Endothelial cell of umbilical vein (primary cell): ENCODE measurements at regions not wholly inside any gene's neighbourhood (a gene's known extent, or its start where the extent isn't known, plus 50 kb on each side); places are given as distances from the start of the nearest gene placed in this dataset.

Experiments used
- BruUV-seq: library from RNA; stranded (reverse); fragments of 400-500 nt; replicated peaks from 2 replicates; lab custom pipeline; 2021; lab: Mats Ljungman, UMichigan
- CTCF ChIA-PET: fragments of 300-600, 350-600 bp; sonication (Branson Sonifier 250); formaldehyde crosslinking; loops from one replicate; lab custom pipeline; 2021; ENCODE audit warnings: antibody characterized with exemption, inconsistent platforms; lab: Charles Lee
- POLR2A ChIA-PET: fragments of 300-600, 350-600 bp; sonication (Branson Sonifier 250); formaldehyde crosslinking; loops from one replicate; lab custom pipeline; 2021; ENCODE audit warnings: antibody characterized with exemption, inconsistent platforms; lab: Charles Lee
- DNase-seq: peaks from one replicate; pipeline ENCODE4 v3.0.0-alpha.2; 2011; ENCODE audit warnings: low read depth, low spot score
- FAIRE-seq: peaks from 2 replicates; lab custom pipeline; 2011; peaks lifted over from hg19 to GRCh38; lab: Jason Lieb, UNC
- H2AFZ ChIP-seq: 2 replicates; pipeline ENCODE4 v1.6.0; 2012; ENCODE audit warnings: low read depth, low read length, control low read depth, inconsistent platforms
- H3K27ac ChIP-seq: 2 replicates; pipeline ENCODE4 v1.5.1; 2011; ENCODE audit warnings: low read depth, mild to moderate bottlenecking, control low read depth, low read length, moderate library complexity; ENCODE audit not compliant: insufficient read depth
- H3K27me3 ChIP-seq, 2 experiments: 2 replicates each; pipeline versions ENCODE4 v1.6.0 to v1.6.1; 2011; ENCODE audit warnings: low read length in 2 of 2, mixed read lengths in 1 of 2; ENCODE audit not compliant: control insufficient read depth in 2 of 2, insufficient read depth in 2 of 2
- H3K36me3 ChIP-seq, 2 experiments: 2 replicates in 1 of 2; 3 replicates in 1 of 2; pipeline ENCODE4 v1.5.1; 2011; ENCODE audit warnings: low read length in 2 of 2, mild to moderate bottlenecking in 1 of 2, moderate library complexity in 1 of 2; ENCODE audit not compliant: control insufficient read depth in 2 of 2, insufficient read depth in 2 of 2; ENCODE audit errors: extremely low read depth in 1 of 2
- H3K4me1 ChIP-seq: 3 replicates; pipeline ENCODE4 v1.5.1; 2011; ENCODE audit warnings: mild to moderate bottlenecking, low read length; ENCODE audit not compliant: control insufficient read depth, insufficient read depth; ENCODE audit errors: extremely low read depth
- H3K4me2 ChIP-seq: 2 replicates; pipeline ENCODE4 v1.6.1; 2011; ENCODE audit warnings: low read length, control low read depth, mixed read lengths; ENCODE audit not compliant: insufficient read depth
- H3K4me3 ChIP-seq, 3 experiments: fragments of 200-600 bp in 1 of 3; sonication (generic), shearing (Covaris generic) in 1 of 3; replicated peaks in 1 of 3; 2 replicates each; pipeline ENCODE4 v1.5.1; 2011 to 2016; ENCODE audit warnings: control low read depth in 3 of 3, low read length in 3 of 3, mild to moderate bottlenecking in 2 of 3, inconsistent platforms in 1 of 3, low read depth in 1 of 3, moderate library complexity in 1 of 3; ENCODE audit not compliant: insufficient read depth in 1 of 3
- H3K79me2 ChIP-seq: 2 replicates; pipeline ENCODE4 v1.6.0; 2012; ENCODE audit warnings: low read length, inconsistent platforms; ENCODE audit not compliant: control insufficient read depth, insufficient read depth
- H3K9ac ChIP-seq: replicated peaks from 2 replicates; pipeline ENCODE3; 2011; ENCODE audit warnings: low read length, control low read depth; ENCODE audit not compliant: insufficient read depth; ENCODE audit errors: extremely low read depth
- H3K9me1 ChIP-seq: replicated peaks from 3 replicates; pipeline ENCODE4 v1.6.0; 2011; ENCODE audit warnings: mild to moderate bottlenecking, low read length; ENCODE audit not compliant: control insufficient read depth, insufficient read depth; ENCODE audit errors: extremely low read depth
- H3K9me3 ChIP-seq: replicated peaks from 2 replicates; pipeline ENCODE4 v1.5.1; 2012; ENCODE audit warnings: low read length, inconsistent platforms; ENCODE audit not compliant: control insufficient read depth, insufficient read depth
- H4K20me1 ChIP-seq: replicated peaks from 2 replicates; pipeline ENCODE3; 2011; ENCODE audit warnings: mild to moderate bottlenecking, low read length; ENCODE audit not compliant: control insufficient read depth, insufficient read depth; ENCODE audit errors: extremely low read depth
- CTCF ChIP-seq, 2 donors: IDR thresholded peaks; 1 replicate in 1 of 2; 2 replicates in 1 of 2; pipeline ENCODE4 v1.5.1; 2011; ENCODE audit warnings: low read length in 2 of 2, mild to moderate bottlenecking in 2 of 2, moderate library complexity in 2 of 2, control low read depth in 1 of 2, inconsistent platforms in 1 of 2, low read depth in 1 of 2; ENCODE audit not compliant: insufficient read depth in 1 of 2; ENCODE audit errors: extremely low read depth in 1 of 2
- EZH2 ChIP-seq: IDR thresholded peaks from 2 replicates; pipeline ENCODE4 v1.6.1; 2012; ENCODE audit warnings: borderline replicate concordance, low read depth, mild to moderate bottlenecking, moderate library complexity, low read length, inconsistent platforms; ENCODE audit not compliant: severe bottlenecking
- FOS ChIP-seq: IDR thresholded peaks from 2 replicates; pipeline ENCODE4 v1.6.1; 2011; ENCODE audit warnings: mild to moderate bottlenecking, low read length, moderate library complexity, borderline replicate concordance; ENCODE audit not compliant: insufficient read depth
- GATA2 ChIP-seq: IDR thresholded peaks from 2 replicates; pipeline ENCODE4 v1.7.0; 2011; ENCODE audit warnings: low read depth, mild to moderate bottlenecking, moderate library complexity, mixed read lengths, low read length; ENCODE audit not compliant: insufficient read length, insufficient read depth
- JUN ChIP-seq: IDR thresholded peaks from 2 replicates; pipeline ENCODE4 v1.6.1; 2011; ENCODE audit warnings: borderline replicate concordance, low read depth; ENCODE audit not compliant: insufficient read length, insufficient read depth
- MAX ChIP-seq: IDR thresholded peaks from 2 replicates; pipeline ENCODE4 v1.6.1; 2011; ENCODE audit not compliant: insufficient read depth, insufficient read length
- MYC ChIP-seq: IDR thresholded peaks from one replicate; pipeline ENCODE4 v1.6.1; 2011; ENCODE audit warnings: mild to moderate bottlenecking, low read depth, low read length
- POLR2A ChIP-seq: IDR thresholded peaks from 2 replicates; pipeline ENCODE4 v1.6.1; 2012; ENCODE audit warnings: low read depth, mild to moderate bottlenecking, control low read depth, low read length
- POLR2AphosphoS5 ChIP-seq: IDR thresholded peaks from 2 replicates; pipeline ENCODE4 v1.6.1; 2012; ENCODE audit warnings: low read depth, mild to moderate bottlenecking, control low read depth, low read length, moderate library complexity; ENCODE audit not compliant: insufficient read depth
- dilution Hi-C: fragments of 300-500 bp; cut with MboI; formaldehyde crosslinking; loops from one replicate; pipeline ENCODE4 v1.15.0; 2019; ENCODE audit warnings: low sequenced_read_pairs; ENCODE audit not compliant: extremely low pct_ligation_motif_present
- intact Hi-C: fragments of 100-400 bp; cut with micrococcal nuclease; formaldehyde crosslinking; loops from one replicate; pipeline ENCODE4 v1.10.0; 2022

DNA sequence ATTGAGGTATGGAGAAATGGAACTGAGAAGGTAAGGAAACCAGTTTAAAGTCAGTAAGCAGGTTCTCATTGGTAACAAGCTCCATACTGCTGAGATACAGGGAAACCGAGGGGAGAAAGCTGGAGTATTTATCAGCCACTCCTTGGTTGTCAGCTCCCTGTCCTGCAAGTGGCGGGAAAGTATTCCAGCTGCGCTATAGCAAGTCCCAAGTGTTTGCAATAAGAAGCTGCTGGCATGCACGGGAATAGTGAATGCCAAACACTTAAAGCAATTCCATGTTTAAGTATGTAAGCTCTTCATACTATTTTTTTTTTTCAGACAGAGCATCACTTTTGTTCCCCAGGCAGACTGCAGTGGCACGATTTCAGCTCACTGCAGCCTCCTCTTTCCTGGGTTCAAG, 1601.1 kb downstream of the SUCLG1 start:
- Histone ChIP-seq H3K4me3 (no peak overlapping the region), H3K9ac (no peak overlapping the region), H3K79me2 (no peaks in the 10 kb centered on the region), H3K9me1 (no peaks in the 10 kb centered on the region), H3K4me1 (peaks cover 3% of the 10 kb centered on the region), H3K9me3 (no peaks in the 10 kb centered on the region), H4K20me1 (no peaks in the 10 kb centered on the region), H3K27me3 (no peaks in the 10 kb centered on the region), H3K4me2 (no peak overlapping the region), H2AFZ (no peak overlapping the region), H3K36me3 (no peaks in the 10 kb centered on the region), H3K27ac (no peak overlapping the region)
- TF ChIP-seq EZH2 (no peak), FOS (no peak), POLR2AphosphoS5 (no peak), JUN (no peak), POLR2A (no peak), CTCF (IDR thresholded peaks at IDR 0.05; ENCODE audit: extremely low read depth in 1 of 2, insufficient read depth in 1 of 2, low read depth in 1 of 2, low read length in 2 of 2) (no peak), MAX (no peak), GATA2 (no peak), MYC (no peak)
- dilution Hi-C loops, result no loop called here
- no peak for DNase-seq
- intact Hi-C loops, result no loop called here
- no peak for FAIRE-seq
- POLR2A ChIA-PET, result no interaction called here
- no TSS peak for BruUV-seq
- CTCF ChIA-PET, result interaction anchor here (1.7 kb wide), 1 partner anchor 338 kb away, joined by 5 read pairs; no protein-coding TSS in a partner anchor
